Hepatocyte (in vitro differentiated cells): ENCODE measurements at regions not wholly inside any gene's neighbourhood (a gene's known extent, or its start where the extent isn't known, plus 50 kb on each side); places are given as distances from the start of the nearest gene placed in this dataset.

Experiments
- EZH2phosphoT487 ChIP-seq: fragments of 200-600 bp; sonication (generic); IDR thresholded peaks from one replicate; pipeline ENCODE4 v1.6.1; 2018; ENCODE audit warnings: antibody characterized with exemption, mild to moderate bottlenecking, low read depth, moderate library complexity; ENCODE audit not compliant: unreplicated experiment, severe bottlenecking
- TF ChIP-seq, protein P1 (sequence below): fragments of 200-600 bp; sonication (generic); IDR thresholded peaks from 2 replicates; pipeline ENCODE4 v1.5.1; 2016; ENCODE audit warnings: antibody characterized with exemption, mild to moderate bottlenecking; ENCODE audit not compliant: poor library complexity

- TF ChIP-seq, protein P1, sequence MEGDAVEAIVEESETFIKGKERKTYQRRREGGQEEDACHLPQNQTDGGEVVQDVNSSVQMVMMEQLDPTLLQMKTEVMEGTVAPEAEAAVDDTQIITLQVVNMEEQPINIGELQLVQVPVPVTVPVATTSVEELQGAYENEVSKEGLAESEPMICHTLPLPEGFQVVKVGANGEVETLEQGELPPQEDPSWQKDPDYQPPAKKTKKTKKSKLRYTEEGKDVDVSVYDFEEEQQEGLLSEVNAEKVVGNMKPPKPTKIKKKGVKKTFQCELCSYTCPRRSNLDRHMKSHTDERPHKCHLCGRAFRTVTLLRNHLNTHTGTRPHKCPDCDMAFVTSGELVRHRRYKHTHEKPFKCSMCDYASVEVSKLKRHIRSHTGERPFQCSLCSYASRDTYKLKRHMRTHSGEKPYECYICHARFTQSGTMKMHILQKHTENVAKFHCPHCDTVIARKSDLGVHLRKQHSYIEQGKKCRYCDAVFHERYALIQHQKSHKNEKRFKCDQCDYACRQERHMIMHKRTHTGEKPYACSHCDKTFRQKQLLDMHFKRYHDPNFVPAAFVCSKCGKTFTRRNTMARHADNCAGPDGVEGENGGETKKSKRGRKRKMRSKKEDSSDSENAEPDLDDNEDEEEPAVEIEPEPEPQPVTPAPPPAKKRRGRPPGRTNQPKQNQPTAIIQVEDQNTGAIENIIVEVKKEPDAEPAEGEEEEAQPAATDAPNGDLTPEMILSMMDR, result no peak
- TF ChIP-seq EZH2phosphoT487, result no peak
These were observed 274.6 kb upstream of the ZNF32 start for GRCh38 chr10:43923328-43923727.
